Omental fat pad (tissue), 3 donors: ENCODE measurements at regions not wholly inside any gene's neighbourhood (a gene's known extent, or its start where the extent isn't known, plus 50 kb on each side); places are given as distances from the start of the nearest gene placed in this dataset.
"Not testable (repeated sequence)": the region's sequence is repeated elsewhere in the genome, so short reads cannot be mapped to it uniquely, and the experiment has no call there.

Source experiments
- ATAC-seq: fragments of 150-250 bp; one replicate; pipeline ENCODE4 v1.9.1; 2016; ENCODE audit warnings: mild to moderate bottlenecking, moderate library complexity; ENCODE audit not compliant: low FRiP score
- DNase-seq: peaks from one replicate; pipeline ENCODE4 v3.0.0-alpha.2; 2019; ENCODE audit warnings: low spot score
- CTCF ChIP-seq, 3 donors: fragments of 450-650 bp; IDR thresholded peaks; one replicate each; pipeline ENCODE4 v1.5.1; 2016 to 2017; ENCODE audit warnings: antibody characterized with exemption in 3 of 3, mild to moderate bottlenecking in 3 of 3, moderate library complexity in 2 of 3

GRCh38 chr15:98350276-98350675 lies 298.1 kb upstream of the IGF1R start:
- ATAC-seq (no peak), DNase-seq (no peak)
- TF ChIP-seq CTCF (IDR thresholded peaks at IDR 0.05) = no peak

GRCh38 chr15:98358274-98358673 lies 290.1 kb upstream of the IGF1R start:
- ATAC-seq, DNase-seq: not testable (repeated sequence)

GRCh38 chr15:98358971-98359370 lies 289.4 kb upstream of the IGF1R start:
- DNase-seq (no peak), ATAC-seq (no peak)
- no peak for TF ChIP-seq CTCF (IDR thresholded peaks at IDR 0.05)

GRCh38 chr15:98363416-98363815 lies 284.9 kb upstream of the IGF1R start:
- DNase-seq = no peak
- no peak for TF ChIP-seq CTCF (IDR thresholded peaks at IDR 0.05)
- ATAC-seq = no peak

GRCh38 chr15:98363955-98364354 lies 284.4 kb upstream of the IGF1R start:
- ATAC-seq (no peak), DNase-seq (no peak)
- no peak for TF ChIP-seq CTCF (IDR thresholded peaks at IDR 0.05)

- no peak for DNase-seq
- ATAC-seq = no peak
- TF ChIP-seq CTCF (IDR thresholded peaks at IDR 0.05) = no peak
Observed at GRCh38 chr15:98369081-98369716, 279.1 kb upstream of the IGF1R start.

GRCh38 chr15:98375513-98376340 lies 272.6 kb upstream of the IGF1R start:
- ATAC-seq = no peak
- DNase-seq = no peak

More at GRCh38 chr15:98375513-98376340, 272.6 kb upstream of the IGF1R start:
- no peak for TF ChIP-seq CTCF (IDR thresholded peaks at IDR 0.05)
